HAP-1 (cell line): ENCODE measurements at regions not wholly inside any gene's neighbourhood (a gene's known extent, or its start where the extent isn't known, plus 50 kb on each side); places are given as distances from the start of the nearest gene placed in this dataset.

Experiments
- DNase-seq, 2 experiments: peaks; one replicate each; pipeline ENCODE4 v3.0.0-alpha.2; 2016 to 2020; ENCODE audit warnings: low spot score in 2 of 2
- H3K27me3 ChIP-seq: fragments of 250-450 bp; sonication (Bioruptor Pico); 2 replicates; pipeline ENCODE4 v1.5.1; 2020; ENCODE audit warnings: low read depth, mild to moderate bottlenecking, moderate library complexity
- H3K36me3 ChIP-seq: fragments of 250-450 bp; sonication (Bioruptor Pico); replicated peaks from 2 replicates; pipeline ENCODE4 v1.5.1; 2020; ENCODE audit warnings: mild to moderate bottlenecking
- H3K4me1 ChIP-seq: fragments of 250-450 bp; sonication (Bioruptor Pico); 2 replicates; pipeline ENCODE4 v1.5.1; 2020; ENCODE audit warnings: mild to moderate bottlenecking
- H3K4me3 ChIP-seq: fragments of 250-450 bp; sonication (Bioruptor Pico); 2 replicates; pipeline ENCODE4 v1.5.1; 2020; ENCODE audit warnings: mild to moderate bottlenecking, moderate library complexity
- H3K9me3 ChIP-seq: fragments of 250-450 bp; sonication (Bioruptor Pico); 2 replicates; pipeline ENCODE4 v1.5.1; 2020; ENCODE audit warnings: mild to moderate bottlenecking, moderate library complexity
- in situ Hi-C: fragments of 300-500 bp; cut with MboI; formaldehyde crosslinking; loops from 3 replicates; pipeline ENCODE4 v1.14.3; 2020; ENCODE audit warnings: low sequenced_read_pairs, inconsistent platforms, mixed read lengths

DNA sequence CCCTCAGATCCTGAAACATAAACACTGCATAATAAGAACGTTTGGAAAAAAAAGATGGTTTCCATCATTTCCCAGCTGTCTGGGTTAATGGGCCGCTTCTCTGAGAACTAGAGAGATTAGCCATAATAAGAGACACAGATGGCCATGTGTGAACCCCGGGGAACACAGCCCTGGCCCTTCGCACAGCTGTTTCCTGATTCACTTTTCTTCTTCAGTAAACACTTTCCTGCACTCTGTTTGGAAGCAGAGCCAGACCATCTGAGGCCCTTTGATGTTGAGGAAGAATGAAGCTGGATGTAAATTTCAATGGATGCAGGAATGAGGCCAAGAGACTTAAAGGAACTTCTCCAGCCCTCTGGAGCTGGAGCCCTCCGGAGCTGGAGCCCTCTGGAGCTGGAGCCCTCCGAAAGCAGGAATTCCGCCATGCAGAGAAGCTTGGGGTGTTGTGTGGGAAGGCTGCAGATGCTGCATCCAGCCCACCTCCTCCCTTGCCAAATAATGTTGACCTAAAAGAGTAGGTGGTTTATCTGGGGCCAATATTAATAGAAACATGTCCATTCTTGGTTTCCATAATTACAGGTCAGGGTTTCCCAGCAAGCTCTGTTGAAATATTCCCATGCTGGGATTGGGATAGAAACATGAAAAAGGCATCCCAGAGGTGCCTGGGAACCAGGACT lies 218.9 kb downstream of the NXNL2 start:
- no peaks in the 10 kb centered on the region for H3K9me3 ChIP-seq
- DNase-seq = no peak
- H3K4me1 ChIP-seq = no peaks in the 10 kb centered on the region
- H3K36me3 ChIP-seq = no peaks in the 10 kb centered on the region
- no peaks in the 10 kb centered on the region for H3K27me3 ChIP-seq
- no peak overlapping the region for H3K4me3 ChIP-seq
- in situ Hi-C loops = no loop called here

- Histone ChIP-seq H3K4me1 (no peaks in the 10 kb centered on the region), H3K4me3 (no peak overlapping the region), H3K9me3 (no peaks in the 10 kb centered on the region), H3K27me3 (no peaks in the 10 kb centered on the region), H3K36me3 (no peaks in the 10 kb centered on the region)
- in situ Hi-C loops = no loop called here
- no peak for DNase-seq
Observed at GRCh38 chr9:88754452-88754851, 219.5 kb downstream of the NXNL2 start.

DNA sequence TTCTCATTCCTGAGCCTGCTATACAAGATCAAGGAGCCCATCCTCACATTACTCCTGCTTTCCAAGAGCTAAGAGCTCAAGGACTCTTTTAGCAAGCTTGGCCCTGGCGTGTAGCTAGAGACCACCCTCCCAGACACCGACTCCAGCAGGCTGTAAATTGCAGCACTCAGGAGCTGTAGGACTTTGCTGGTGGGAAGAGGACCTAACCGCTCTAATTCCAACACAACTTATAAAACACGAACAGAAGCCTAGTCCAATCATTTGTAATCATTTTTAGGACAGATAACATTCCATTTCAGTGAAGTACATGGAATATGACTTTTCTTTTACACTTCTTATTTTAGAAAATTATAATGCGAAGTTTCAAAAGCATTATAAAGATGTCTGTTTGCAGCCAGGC lies 219.9 kb downstream of the NXNL2 start:
- Histone ChIP-seq H3K4me1 (no peaks in the 10 kb centered on the region), H3K27me3 (no peaks in the 10 kb centered on the region), H3K9me3 (no peaks in the 10 kb centered on the region), H3K36me3 (no peaks in the 10 kb centered on the region), H3K4me3 (no peak overlapping the region)
- in situ Hi-C loops = no loop called here
- no peak for DNase-seq

DNA sequence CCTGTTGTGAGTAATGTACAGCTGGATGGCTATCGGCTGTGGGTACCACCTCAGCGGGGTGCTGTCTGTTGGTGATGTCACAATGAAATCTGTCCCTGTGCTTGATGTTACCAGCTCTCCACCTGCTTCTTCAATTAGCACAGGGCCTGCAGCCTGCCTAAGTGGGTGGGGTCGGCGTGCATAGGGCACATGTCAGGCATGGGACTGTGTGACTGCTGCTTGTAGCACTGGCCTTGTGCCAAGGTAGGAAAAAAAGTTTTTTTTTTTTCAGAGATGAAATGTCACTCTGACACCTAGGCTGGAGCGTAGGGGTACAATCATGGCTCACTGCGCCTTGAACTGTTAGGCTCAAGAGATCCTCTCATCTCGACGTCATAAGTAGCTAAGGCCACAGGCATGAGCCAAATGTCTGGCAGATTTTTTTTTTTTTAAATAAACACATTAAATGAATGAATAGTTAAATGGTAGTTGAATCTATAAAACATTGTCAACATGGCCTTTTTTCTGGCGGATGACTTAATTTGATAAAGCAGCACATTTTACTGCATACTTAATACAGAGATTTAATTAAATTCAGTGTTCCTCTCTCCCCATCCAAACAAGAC lies 222.5 kb downstream of the NXNL2 start:
- H3K9me3 ChIP-seq = no peaks in the 10 kb centered on the region
- DNase-seq = no peak
- H3K27me3 ChIP-seq = no peaks in the 10 kb centered on the region
- H3K4me3 ChIP-seq = no peak overlapping the region
- no peaks in the 10 kb centered on the region for H3K4me1 ChIP-seq
- in situ Hi-C loops = no loop called here
- H3K36me3 ChIP-seq = no peaks in the 10 kb centered on the region

DNA sequence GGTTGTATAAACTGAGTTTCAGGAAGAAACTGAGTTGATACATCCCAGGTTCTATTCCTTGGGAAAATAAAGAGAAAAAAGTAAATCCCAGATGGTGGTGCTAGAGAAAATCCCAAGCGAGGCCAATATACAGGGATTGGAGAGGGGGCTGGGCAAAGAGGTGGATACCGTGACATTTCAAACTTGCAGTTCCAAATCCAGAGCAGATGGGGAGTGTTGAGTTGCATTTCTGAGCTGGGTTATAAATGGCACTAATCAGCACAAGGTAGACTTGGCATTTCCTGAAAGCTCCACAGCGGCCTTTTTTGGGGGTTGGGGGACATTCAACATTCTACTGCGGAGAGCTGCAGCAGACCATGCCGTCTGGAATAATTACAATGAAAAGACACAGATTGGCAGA lies 224.4 kb downstream of the NXNL2 start:
- Histone ChIP-seq H3K36me3 (no peaks in the 10 kb centered on the region), H3K4me3 (no peak overlapping the region), H3K27me3 (no peaks in the 10 kb centered on the region), H3K4me1 (no peaks in the 10 kb centered on the region), H3K9me3 (no peaks in the 10 kb centered on the region)
- no peak for DNase-seq
- in situ Hi-C loops = no loop called here

- DNase-seq = no peak
- Histone ChIP-seq H3K4me3 (no peak overlapping the region), H3K9me3 (no peaks in the 10 kb centered on the region), H3K4me1 (no peaks in the 10 kb centered on the region), H3K27me3 (no peaks in the 10 kb centered on the region), H3K36me3 (no peaks in the 10 kb centered on the region)
- in situ Hi-C loops = no loop called here
Observed at GRCh38 chr9:88766778-88767503, 224.3 kb upstream of the S1PR3 start.

- no peak overlapping the region for H3K4me3 ChIP-seq
- no peaks in the 10 kb centered on the region for H3K9me3 ChIP-seq
- no peaks in the 10 kb centered on the region for H3K36me3 ChIP-seq
- DNase-seq = no peak
- no peaks in the 10 kb centered on the region for H3K4me1 ChIP-seq
- H3K27me3 ChIP-seq = no peaks in the 10 kb centered on the region
- in situ Hi-C loops = no loop called here
Observed at GRCh38 chr9:88767504-88767790, 223.8 kb upstream of the S1PR3 start.

DNA sequence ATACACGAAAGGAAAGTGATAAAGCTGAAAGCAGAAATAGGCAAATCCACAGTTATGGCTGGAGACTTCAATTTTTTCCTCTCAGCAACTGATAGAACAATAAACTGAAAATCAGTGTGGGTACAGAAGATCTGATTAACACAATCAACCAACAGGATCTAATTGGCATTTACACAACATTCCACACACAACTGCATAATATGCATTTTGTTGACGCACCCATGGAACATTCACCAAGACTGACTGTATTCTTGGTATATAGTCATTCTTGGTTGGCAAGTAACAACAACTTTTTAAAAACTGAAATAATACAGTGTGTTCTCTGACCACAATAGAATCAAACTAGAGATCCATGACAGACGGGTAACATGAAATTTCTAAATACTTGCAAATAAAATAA lies 218.7 kb upstream of the S1PR3 start:
- no peaks in the 10 kb centered on the region for H3K9me3 ChIP-seq
- no peak overlapping the region for H3K4me3 ChIP-seq
- in situ Hi-C loops = no loop called here
- H3K27me3 ChIP-seq = no peaks in the 10 kb centered on the region
- H3K36me3 ChIP-seq = no peaks in the 10 kb centered on the region
- DNase-seq = no peak
- H3K4me1 ChIP-seq = no peaks in the 10 kb centered on the region

- H3K4me3 ChIP-seq = no peak overlapping the region
- no peak for DNase-seq
- in situ Hi-C loops = no loop called here
- H3K27me3 ChIP-seq = no peaks in the 10 kb centered on the region
- H3K4me1 ChIP-seq = no peaks in the 10 kb centered on the region
- no peaks in the 10 kb centered on the region for H3K9me3 ChIP-seq
- no peaks in the 10 kb centered on the region for H3K36me3 ChIP-seq
Observed at GRCh38 chr9:88773126-88773525, 218.1 kb upstream of the S1PR3 start.

GRCh38 chr9:88773627-88774244 lies 217.5 kb upstream of the S1PR3 start:
- H3K9me3 ChIP-seq = no peaks in the 10 kb centered on the region
- H3K27me3 ChIP-seq = no peaks in the 10 kb centered on the region
- in situ Hi-C loops = no loop called here
- H3K36me3 ChIP-seq = no peaks in the 10 kb centered on the region
- no peak overlapping the region for H3K4me3 ChIP-seq
- no peaks in the 10 kb centered on the region for H3K4me1 ChIP-seq
- no peak for DNase-seq

GRCh38 chr9:88775037-88775471 lies 216.2 kb upstream of the S1PR3 start:
- in situ Hi-C loops = no loop called here
- no peaks in the 10 kb centered on the region for H3K27me3 ChIP-seq
- no peaks in the 10 kb centered on the region for H3K36me3 ChIP-seq
- no peak overlapping the region for H3K4me3 ChIP-seq
- no peaks in the 10 kb centered on the region for H3K4me1 ChIP-seq
- DNase-seq = no peak
- no peaks in the 10 kb centered on the region for H3K9me3 ChIP-seq

DNA sequence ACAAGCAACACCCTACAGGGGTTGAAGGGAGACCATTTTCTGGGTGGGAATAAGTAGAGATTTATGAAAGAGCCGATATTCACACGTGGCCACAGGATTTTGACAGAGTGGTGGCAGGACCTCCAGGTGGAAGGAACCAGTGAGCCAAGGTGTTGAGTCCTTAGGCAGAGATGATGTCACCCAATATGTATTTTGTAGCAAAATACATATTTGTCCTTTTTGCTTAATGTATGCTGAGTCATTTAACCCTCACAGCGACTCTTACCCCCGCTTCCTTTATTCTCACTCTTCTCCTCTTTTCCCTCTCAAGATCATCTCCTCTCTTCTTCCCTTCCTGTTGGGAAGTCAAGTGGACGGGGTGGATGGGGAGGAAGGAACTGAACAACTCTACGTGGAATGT lies 215.7 kb upstream of the S1PR3 start:
- no peaks in the 10 kb centered on the region for H3K9me3 ChIP-seq
- H3K4me3 ChIP-seq = no peak overlapping the region
- DNase-seq = no peak
- no peaks in the 10 kb centered on the region for H3K4me1 ChIP-seq
- no peaks in the 10 kb centered on the region for H3K27me3 ChIP-seq
- in situ Hi-C loops = no loop called here
- no peaks in the 10 kb centered on the region for H3K36me3 ChIP-seq

DNA sequence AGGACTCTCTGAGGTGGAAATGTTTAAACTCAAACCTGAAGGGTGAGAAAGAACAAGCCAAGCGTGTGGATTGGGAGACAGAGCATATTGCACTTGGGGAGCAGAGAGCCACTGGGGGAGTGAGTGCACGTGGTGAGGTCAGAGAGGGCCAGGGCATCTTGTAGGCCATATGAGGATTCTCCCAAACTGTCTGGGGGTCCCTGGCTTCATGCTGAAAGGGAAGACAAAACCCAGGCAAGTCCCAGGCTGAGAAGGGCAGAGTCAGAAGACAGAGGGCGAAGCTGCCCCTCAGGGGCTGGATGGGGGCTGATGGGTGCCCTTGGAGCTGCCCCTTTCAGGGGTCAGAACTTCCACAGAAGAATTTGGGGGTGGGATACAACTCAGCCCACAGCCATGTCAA lies 215.3 kb upstream of the S1PR3 start:
- H3K4me3 ChIP-seq = no peak overlapping the region
- DNase-seq = no peak
- H3K9me3 ChIP-seq = no peaks in the 10 kb centered on the region
- no peaks in the 10 kb centered on the region for H3K4me1 ChIP-seq
- no peaks in the 10 kb centered on the region for H3K36me3 ChIP-seq
- in situ Hi-C loops = no loop called here
- H3K27me3 ChIP-seq = no peaks in the 10 kb centered on the region

GRCh38 chr9:88776717-88777497 lies 214.4 kb upstream of the S1PR3 start:
- no peaks in the 10 kb centered on the region for H3K9me3 ChIP-seq
- no peaks in the 10 kb centered on the region for H3K27me3 ChIP-seq
- H3K4me1 ChIP-seq = no peaks in the 10 kb centered on the region
- in situ Hi-C loops = no loop called here
- no peaks in the 10 kb centered on the region for H3K36me3 ChIP-seq
- no peak for DNase-seq
- H3K4me3 ChIP-seq = no peak overlapping the region
